ENCODE measurements at regions not wholly inside any gene's neighbourhood (a gene's known extent, or its start where the extent isn't known, plus 50 kb on each side); places are given as distances from the start of the nearest gene placed in this dataset.
A peak's percentile ranks its signal among the peaks of the same experiment; 100 is the strongest.

DNA sequence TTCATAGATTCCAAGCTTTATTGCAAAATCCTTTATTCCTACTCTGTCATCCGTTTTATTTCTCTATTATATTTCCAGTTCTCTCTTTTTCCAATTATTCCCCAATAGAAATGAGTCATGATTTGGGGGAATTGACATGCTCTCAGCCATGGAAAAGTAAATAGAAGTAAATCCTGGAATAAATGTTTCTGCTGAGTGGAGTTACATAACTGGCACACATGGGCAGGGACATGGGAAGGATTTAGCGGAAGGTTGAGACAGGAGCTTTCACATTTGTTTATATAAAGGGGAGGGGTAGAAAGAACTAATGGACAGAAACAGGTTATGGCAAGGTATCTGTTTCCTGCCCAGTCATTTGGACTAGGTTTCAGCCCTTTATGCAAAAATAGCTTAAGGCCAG, 221.6 kb downstream of the PLOD2 start:
- H3K27ac ChIP-seq: no peak overlapping the region
- no peak overlapping the region for H3K4me3 ChIP-seq
- TF ChIP-seq, protein P1, sequence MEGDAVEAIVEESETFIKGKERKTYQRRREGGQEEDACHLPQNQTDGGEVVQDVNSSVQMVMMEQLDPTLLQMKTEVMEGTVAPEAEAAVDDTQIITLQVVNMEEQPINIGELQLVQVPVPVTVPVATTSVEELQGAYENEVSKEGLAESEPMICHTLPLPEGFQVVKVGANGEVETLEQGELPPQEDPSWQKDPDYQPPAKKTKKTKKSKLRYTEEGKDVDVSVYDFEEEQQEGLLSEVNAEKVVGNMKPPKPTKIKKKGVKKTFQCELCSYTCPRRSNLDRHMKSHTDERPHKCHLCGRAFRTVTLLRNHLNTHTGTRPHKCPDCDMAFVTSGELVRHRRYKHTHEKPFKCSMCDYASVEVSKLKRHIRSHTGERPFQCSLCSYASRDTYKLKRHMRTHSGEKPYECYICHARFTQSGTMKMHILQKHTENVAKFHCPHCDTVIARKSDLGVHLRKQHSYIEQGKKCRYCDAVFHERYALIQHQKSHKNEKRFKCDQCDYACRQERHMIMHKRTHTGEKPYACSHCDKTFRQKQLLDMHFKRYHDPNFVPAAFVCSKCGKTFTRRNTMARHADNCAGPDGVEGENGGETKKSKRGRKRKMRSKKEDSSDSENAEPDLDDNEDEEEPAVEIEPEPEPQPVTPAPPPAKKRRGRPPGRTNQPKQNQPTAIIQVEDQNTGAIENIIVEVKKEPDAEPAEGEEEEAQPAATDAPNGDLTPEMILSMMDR (IDR thresholded peaks at IDR 0.05): no peak
- no peaks in the 10 kb centered on the region for H3K36me3 ChIP-seq
- WGBS, 2 donors: 24 to 25% methylated on average over 2 of the region's 2 CpGs
- no peak for FAIRE-seq
- peak in 2 of 6 donors; percentile 7 to 26 for DNase-seq
- no peaks in the 10 kb centered on the region for H3K27me3 ChIP-seq
- no peaks in the 10 kb centered on the region for H3K9me3 ChIP-seq
- intact Hi-C loops (cut with DNase I): no loop called here
- H3K4me1 ChIP-seq: no peaks in the 10 kb centered on the region
- ATAC-seq: peak in 3 of 4 donors; percentile 86 to 91 (median 89)

DNA sequence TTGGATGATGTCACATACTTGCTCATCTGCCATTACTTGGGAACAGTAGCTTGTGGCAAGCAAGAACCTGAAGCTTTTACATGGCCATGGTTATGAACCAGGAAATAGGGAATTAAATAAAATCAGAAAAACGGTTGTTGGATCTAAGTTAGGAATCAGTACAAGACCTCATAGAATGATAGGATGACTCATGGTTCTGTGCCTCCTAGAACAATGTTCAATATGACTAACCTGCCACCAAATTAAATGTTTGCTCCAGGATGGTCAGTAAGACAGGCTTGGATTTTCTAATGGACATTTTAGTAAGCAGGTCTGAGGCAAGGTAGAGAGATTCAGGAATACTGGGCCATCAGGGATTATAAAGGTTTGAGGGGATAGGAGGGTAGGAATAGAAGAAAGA, 218.9 kb downstream of the PLOD2 start:
- intact Hi-C loops (cut with DNase I): no loop called here

DNA sequence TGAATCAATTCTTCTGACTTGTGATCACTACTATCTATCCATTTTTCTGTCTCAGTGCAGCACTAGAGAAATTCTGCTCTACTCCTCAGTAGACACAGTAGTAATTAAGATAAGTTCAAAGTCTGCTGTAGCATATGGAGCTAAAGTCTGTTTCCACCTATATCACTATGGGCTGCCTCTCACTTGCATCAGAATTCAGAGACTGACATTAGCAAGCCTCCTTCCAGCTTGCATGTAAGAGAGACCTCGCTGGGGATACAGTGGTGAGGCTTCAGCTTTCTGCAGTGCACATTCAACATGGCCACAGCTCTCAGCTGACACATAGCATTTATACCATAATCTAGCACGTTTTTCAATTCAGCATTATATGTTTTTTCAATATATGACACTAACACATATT, 217.0 kb downstream of the PLOD2 start:
- intact Hi-C loops (cut with DNase I): no loop called here
- WGBS, 2 donors: 56 to 67% methylated on average over 2 of the region's 2 CpGs
- TF ChIP-seq, protein P1 (IDR thresholded peaks at IDR 0.05): no peak
- ATAC-seq (no peak), DNase-seq (no peak), FAIRE-seq (no peak)
- Histone ChIP-seq H3K4me3 (no peak overlapping the region), H3K36me3 (no peaks in the 10 kb centered on the region), H3K9me3 (no peaks in the 10 kb centered on the region), H3K4me1 (no peaks in the 10 kb centered on the region), H3K27ac (no peak overlapping the region), H3K27me3 (no peaks in the 10 kb centered on the region)

More for the DNA sequence above, 218.9 kb downstream of the PLOD2 start:
- H3K9me3 ChIP-seq: no peaks in the 10 kb centered on the region
- FAIRE-seq (no peak), DNase-seq (no peak), ATAC-seq (no peak)
- WGBS, 2 donors: 25 to 59% methylated on average over 1 of the region's 1 CpG
- no peak overlapping the region for H3K4me3 ChIP-seq
- TF ChIP-seq, protein P1 (IDR thresholded peaks at IDR 0.05): no peak
- H3K27ac ChIP-seq: no peak overlapping the region
- no peaks in the 10 kb centered on the region for H3K36me3 ChIP-seq
- H3K4me1 ChIP-seq: no peaks in the 10 kb centered on the region
- H3K27me3 ChIP-seq: no peaks in the 10 kb centered on the region

DNA sequence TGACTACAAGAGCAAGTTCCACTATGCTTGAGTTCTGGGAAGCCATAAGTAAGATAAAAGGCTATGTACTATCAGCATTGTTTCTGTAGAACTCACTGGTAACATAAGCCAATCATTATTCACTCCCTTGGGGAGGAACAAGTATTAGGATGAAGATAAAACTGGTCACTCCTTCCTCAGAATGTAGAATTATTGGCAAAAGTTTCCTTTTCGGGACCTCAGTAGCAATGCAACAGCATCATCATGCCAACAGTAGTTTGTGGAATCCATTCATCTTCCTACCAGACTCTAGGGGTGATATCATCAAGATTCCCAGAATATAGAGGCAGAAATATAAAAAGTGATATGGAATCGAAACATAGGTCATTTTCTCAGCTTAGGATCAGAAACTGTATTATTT, 209.5 kb downstream of the PLOD2 start:
- no peaks in the 10 kb centered on the region for H3K9me3 ChIP-seq
- ATAC-seq: no peak
- no peak for FAIRE-seq
- no peaks in the 10 kb centered on the region for H3K4me1 ChIP-seq
- H3K27ac ChIP-seq: no peak overlapping the region
- H3K4me3 ChIP-seq: no peak overlapping the region
- 74 to 90% methylated on average over 2 of the region's 2 CpGs for WGBS, 2 donors
- DNase-seq: no peak
- H3K36me3 ChIP-seq: no peaks in the 10 kb centered on the region
- H3K27me3 ChIP-seq: no peaks in the 10 kb centered on the region
- TF ChIP-seq, protein P1 (IDR thresholded peaks at IDR 0.05): no peak
- intact Hi-C loops (cut with DNase I): no loop called here

DNA sequence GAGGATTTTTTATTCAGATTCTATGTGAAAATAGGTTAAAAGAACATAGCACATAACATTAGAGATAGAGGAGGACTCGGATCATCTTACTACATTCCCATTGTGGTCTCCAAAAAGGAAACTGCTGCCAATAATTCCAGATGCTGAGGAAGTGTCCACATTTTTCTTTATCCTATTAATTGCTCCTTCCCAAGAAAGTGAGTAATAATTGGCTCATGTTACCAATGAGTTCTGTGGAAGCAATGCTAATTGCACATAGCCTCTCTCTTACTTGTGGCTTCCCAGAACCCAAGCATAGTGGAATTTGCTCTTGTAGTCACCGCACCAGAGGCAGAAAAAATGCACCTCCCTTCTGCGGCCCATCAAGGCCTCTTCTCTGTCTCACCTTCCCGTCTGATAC, 208.4 kb downstream of the PLOD2 start:
- Histone ChIP-seq H3K4me1 (no peaks in the 10 kb centered on the region), H3K27me3 (no peaks in the 10 kb centered on the region), H3K9me3 (no peaks in the 10 kb centered on the region), H3K36me3 (no peaks in the 10 kb centered on the region), H3K4me3 (no peak overlapping the region), H3K27ac (no peak overlapping the region)
- DNase-seq (no peak), FAIRE-seq (no peak), ATAC-seq (peak in 2 of 4 donors; percentile 25 to 47)
- WGBS, 2 donors: 77 to 85% methylated on average over 4 of the region's 4 CpGs
- TF ChIP-seq, protein P1 (IDR thresholded peaks at IDR 0.05): no peak
- intact Hi-C loops (cut with DNase I): no loop called here
